ENCODE measurements at regions not wholly inside any gene's neighbourhood (a gene's known extent, or its start where the extent isn't known, plus 50 kb on each side); places are given as distances from the start of the nearest gene placed in this dataset.

DNA sequence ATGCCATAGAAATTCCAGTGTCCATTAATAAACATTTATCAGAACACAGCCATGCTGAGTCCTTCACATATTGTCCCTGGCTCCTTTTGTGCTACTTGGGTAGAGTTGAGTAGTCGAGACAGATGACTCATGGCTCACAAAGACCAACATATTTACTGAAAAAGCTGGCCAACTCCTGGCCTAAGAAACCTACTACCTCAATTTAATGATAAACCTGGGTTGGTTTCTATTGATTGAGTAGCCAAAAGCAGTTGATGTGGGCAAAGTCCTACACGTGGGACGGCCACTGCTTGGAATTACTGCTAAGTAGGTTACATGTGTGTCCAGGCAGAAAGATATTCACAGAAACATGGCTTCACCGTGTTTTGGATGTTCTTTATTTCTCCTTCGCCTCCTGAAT is 402.2 kb downstream of the NR2F2 start:
- no peaks in the 10 kb centered on the region for H3K9me1 ChIP-seq (ENCODE audit: insufficient read depth, low read length)
- TF ChIP-seq CHD1 (IDR thresholded peaks at IDR 0.05; ENCODE audit: low read depth, low read length) (no peak), SMC3 (IDR thresholded peaks at IDR 0.05; ENCODE audit: low read depth, low read length) (no peak), NFE2L2 (IDR thresholded peaks at IDR 0.05; ENCODE audit: low read depth, low read length) (no peak), RFX5 (IDR thresholded peaks at IDR 0.05; ENCODE audit: low read depth, low read length) (no peak)
- in situ Hi-C loops (cut with MboI; ENCODE audit: low sequenced_read_pairs) = no loop called here
- H2BK120ac ChIP-seq (ENCODE audit: low read depth, low read length) = no peak overlapping the region
- no peak overlapping the region for H3K14ac ChIP-seq (replicated peaks; ENCODE audit: low read depth, low read length)
- peaks cover 22% of the 10 kb centered on the region for H3K9me3 ChIP-seq (ENCODE audit: control insufficient read depth, insufficient read depth, low read length)
- CTCF ChIA-PET = no interaction called here
- no peak overlapping the region for H3K18ac ChIP-seq (ENCODE audit: low read depth, low read length)
- POLR2A ChIA-PET (ENCODE audit: unreplicated experiment) = no interaction called here
- H3K79me1 ChIP-seq (ENCODE audit: low read depth in 1 of 2, low read length in 2 of 2) = no peaks in the 10 kb centered on the region
- H2BK15ac ChIP-seq (ENCODE audit: low read depth, low read length) = no peak overlapping the region
- no peak overlapping the region for H3K4me3 ChIP-seq (ENCODE audit: insufficient read depth, low read depth, low read length)
- no TSS peak for BruUV-seq (replicated peaks)
- H3K4me2 ChIP-seq (ENCODE audit: low read depth, low read length) = no peak overlapping the region
- H4K20me1 ChIP-seq (ENCODE audit: insufficient read depth, low read length) = no peaks in the 10 kb centered on the region
- no peak overlapping the region for H2AK9ac ChIP-seq (replicated peaks; ENCODE audit: low read depth, low read length, poor library complexity)
- no peak overlapping the region for H3K9ac ChIP-seq (ENCODE audit: low read depth, low read length)
- WGBS, 2 experiments (ENCODE audit: extremely low coverage in 2 of 2, insufficient read length in 1 of 2) = 60% methylated on average over 1 of the region's 5 CpGs; no CpG with 5 or more reads in 1 of the 2 experiments
- no peak overlapping the region for H2AK5ac ChIP-seq (ENCODE audit: low read depth, low read length)
- no peak overlapping the region for H4K91ac ChIP-seq (ENCODE audit: insufficient read depth, low read depth, low read length)
- no peak overlapping the region for H2BK5ac ChIP-seq (ENCODE audit: low read depth, low read length, poor library complexity, severe bottlenecking)
- no peak overlapping the region for H3K27ac ChIP-seq (ENCODE audit: insufficient read depth, low read length)
- no peak overlapping the region for H2AFZ ChIP-seq (replicated peaks; ENCODE audit: low read length, poor library complexity)
- no peak overlapping the region for H4K8ac ChIP-seq (ENCODE audit: low read depth in 2 of 2, low read length in 2 of 2)
- H2BK20ac ChIP-seq (ENCODE audit: low read depth, low read length) = no peak overlapping the region
- no peak overlapping the region for H3K23ac ChIP-seq (ENCODE audit: low read depth, low read length)
- ATAC-seq (ENCODE audit: low read depth) (no peak), DNase-seq (no peak)
- H3K4me1 ChIP-seq (ENCODE audit: control insufficient read depth, insufficient read depth, low read length) = no peaks in the 10 kb centered on the region
- dilution Hi-C loops (cut with HindIII; ENCODE audit: low sequenced_read_pairs, unreplicated experiment) = no loop called here
- H3K27me3 ChIP-seq (ENCODE audit: control insufficient read depth, insufficient read depth, low read length) = no peaks in the 10 kb centered on the region
- H3K36me3 ChIP-seq (ENCODE audit: control insufficient read depth, insufficient read depth, low read length) = no peaks in the 10 kb centered on the region
- no peak overlapping the region for H4K5ac ChIP-seq (ENCODE audit: low read depth, low read length)
- H3K56ac ChIP-seq (ENCODE audit: extremely low read depth, insufficient read depth, low read length) = no peak overlapping the region
- no peak overlapping the region for H3K4ac ChIP-seq (ENCODE audit: low read depth, low read length)
- intact Hi-C loops (cut with micrococcal nuclease) = no loop called here

Data from IMR-90 (cell line).